Endothelial cell of umbilical vein (primary cell): ENCODE measurements at regions not wholly inside any gene's neighbourhood (a gene's known extent, or its start where the extent isn't known, plus 50 kb on each side); places are given as distances from the start of the nearest gene placed in this dataset.

Source experiments
- BruUV-seq: library from RNA; stranded (reverse); fragments of 400-500 nt; replicated peaks from 2 replicates; lab custom pipeline; 2021; lab: Mats Ljungman, UMichigan
- CTCF ChIA-PET: fragments of 300-600, 350-600 bp; sonication (Branson Sonifier 250); formaldehyde crosslinking; loops from one replicate; lab custom pipeline; 2021; ENCODE audit warnings: antibody characterized with exemption, inconsistent platforms; lab: Charles Lee
- POLR2A ChIA-PET: fragments of 300-600, 350-600 bp; sonication (Branson Sonifier 250); formaldehyde crosslinking; loops from one replicate; lab custom pipeline; 2021; ENCODE audit warnings: antibody characterized with exemption, inconsistent platforms; lab: Charles Lee
- DNase-seq: peaks from one replicate; pipeline ENCODE4 v3.0.0-alpha.2; 2011; ENCODE audit warnings: low read depth, low spot score
- FAIRE-seq: peaks from 2 replicates; lab custom pipeline; 2011; peaks lifted over from hg19 to GRCh38; lab: Jason Lieb, UNC
- H2AFZ ChIP-seq: 2 replicates; pipeline ENCODE4 v1.6.0; 2012; ENCODE audit warnings: low read depth, low read length, control low read depth, inconsistent platforms
- H3K27ac ChIP-seq: 2 replicates; pipeline ENCODE4 v1.5.1; 2011; ENCODE audit warnings: low read depth, mild to moderate bottlenecking, control low read depth, low read length, moderate library complexity; ENCODE audit not compliant: insufficient read depth
- H3K27me3 ChIP-seq, 2 experiments: 2 replicates each; pipeline versions ENCODE4 v1.6.0 to v1.6.1; 2011; ENCODE audit warnings: low read length in 2 of 2, mixed read lengths in 1 of 2; ENCODE audit not compliant: control insufficient read depth in 2 of 2, insufficient read depth in 2 of 2
- H3K36me3 ChIP-seq, 2 experiments: 2 replicates in 1 of 2; 3 replicates in 1 of 2; pipeline ENCODE4 v1.5.1; 2011; ENCODE audit warnings: low read length in 2 of 2, mild to moderate bottlenecking in 1 of 2, moderate library complexity in 1 of 2; ENCODE audit not compliant: control insufficient read depth in 2 of 2, insufficient read depth in 2 of 2; ENCODE audit errors: extremely low read depth in 1 of 2
- H3K4me1 ChIP-seq: 3 replicates; pipeline ENCODE4 v1.5.1; 2011; ENCODE audit warnings: mild to moderate bottlenecking, low read length; ENCODE audit not compliant: control insufficient read depth, insufficient read depth; ENCODE audit errors: extremely low read depth
- H3K4me2 ChIP-seq: 2 replicates; pipeline ENCODE4 v1.6.1; 2011; ENCODE audit warnings: low read length, control low read depth, mixed read lengths; ENCODE audit not compliant: insufficient read depth
- H3K4me3 ChIP-seq, 3 experiments: fragments of 200-600 bp in 1 of 3; sonication (generic), shearing (Covaris generic) in 1 of 3; replicated peaks in 1 of 3; 2 replicates each; pipeline ENCODE4 v1.5.1; 2011 to 2016; ENCODE audit warnings: control low read depth in 3 of 3, low read length in 3 of 3, mild to moderate bottlenecking in 2 of 3, inconsistent platforms in 1 of 3, low read depth in 1 of 3, moderate library complexity in 1 of 3; ENCODE audit not compliant: insufficient read depth in 1 of 3
- H3K79me2 ChIP-seq: 2 replicates; pipeline ENCODE4 v1.6.0; 2012; ENCODE audit warnings: low read length, inconsistent platforms; ENCODE audit not compliant: control insufficient read depth, insufficient read depth
- H3K9ac ChIP-seq: replicated peaks from 2 replicates; pipeline ENCODE3; 2011; ENCODE audit warnings: low read length, control low read depth; ENCODE audit not compliant: insufficient read depth; ENCODE audit errors: extremely low read depth
- H3K9me1 ChIP-seq: replicated peaks from 3 replicates; pipeline ENCODE4 v1.6.0; 2011; ENCODE audit warnings: mild to moderate bottlenecking, low read length; ENCODE audit not compliant: control insufficient read depth, insufficient read depth; ENCODE audit errors: extremely low read depth
- H3K9me3 ChIP-seq: replicated peaks from 2 replicates; pipeline ENCODE4 v1.5.1; 2012; ENCODE audit warnings: low read length, inconsistent platforms; ENCODE audit not compliant: control insufficient read depth, insufficient read depth
- H4K20me1 ChIP-seq: replicated peaks from 2 replicates; pipeline ENCODE3; 2011; ENCODE audit warnings: mild to moderate bottlenecking, low read length; ENCODE audit not compliant: control insufficient read depth, insufficient read depth; ENCODE audit errors: extremely low read depth
- CTCF ChIP-seq, 2 donors: IDR thresholded peaks; 1 replicate in 1 of 2; 2 replicates in 1 of 2; pipeline ENCODE4 v1.5.1; 2011; ENCODE audit warnings: low read length in 2 of 2, mild to moderate bottlenecking in 2 of 2, moderate library complexity in 2 of 2, control low read depth in 1 of 2, inconsistent platforms in 1 of 2, low read depth in 1 of 2; ENCODE audit not compliant: insufficient read depth in 1 of 2; ENCODE audit errors: extremely low read depth in 1 of 2
- EZH2 ChIP-seq: IDR thresholded peaks from 2 replicates; pipeline ENCODE4 v1.6.1; 2012; ENCODE audit warnings: borderline replicate concordance, low read depth, mild to moderate bottlenecking, moderate library complexity, low read length, inconsistent platforms; ENCODE audit not compliant: severe bottlenecking
- FOS ChIP-seq: IDR thresholded peaks from 2 replicates; pipeline ENCODE4 v1.6.1; 2011; ENCODE audit warnings: mild to moderate bottlenecking, low read length, moderate library complexity, borderline replicate concordance; ENCODE audit not compliant: insufficient read depth
- GATA2 ChIP-seq: IDR thresholded peaks from 2 replicates; pipeline ENCODE4 v1.7.0; 2011; ENCODE audit warnings: low read depth, mild to moderate bottlenecking, moderate library complexity, mixed read lengths, low read length; ENCODE audit not compliant: insufficient read length, insufficient read depth
- JUN ChIP-seq: IDR thresholded peaks from 2 replicates; pipeline ENCODE4 v1.6.1; 2011; ENCODE audit warnings: borderline replicate concordance, low read depth; ENCODE audit not compliant: insufficient read length, insufficient read depth
- MAX ChIP-seq: IDR thresholded peaks from 2 replicates; pipeline ENCODE4 v1.6.1; 2011; ENCODE audit not compliant: insufficient read depth, insufficient read length
- MYC ChIP-seq: IDR thresholded peaks from one replicate; pipeline ENCODE4 v1.6.1; 2011; ENCODE audit warnings: mild to moderate bottlenecking, low read depth, low read length
- POLR2A ChIP-seq: IDR thresholded peaks from 2 replicates; pipeline ENCODE4 v1.6.1; 2012; ENCODE audit warnings: low read depth, mild to moderate bottlenecking, control low read depth, low read length
- POLR2AphosphoS5 ChIP-seq: IDR thresholded peaks from 2 replicates; pipeline ENCODE4 v1.6.1; 2012; ENCODE audit warnings: low read depth, mild to moderate bottlenecking, control low read depth, low read length, moderate library complexity; ENCODE audit not compliant: insufficient read depth
- dilution Hi-C: fragments of 300-500 bp; cut with MboI; formaldehyde crosslinking; loops from one replicate; pipeline ENCODE4 v1.15.0; 2019; ENCODE audit warnings: low sequenced_read_pairs; ENCODE audit not compliant: extremely low pct_ligation_motif_present
- intact Hi-C: fragments of 100-400 bp; cut with micrococcal nuclease; formaldehyde crosslinking; loops from one replicate; pipeline ENCODE4 v1.10.0; 2022

GRCh38 chr14:76313852-76314251 lies 62.1 kb upstream of the ESRRB start:
- FAIRE-seq, result no peak
- BruUV-seq, result no TSS peak
- dilution Hi-C loops, result no loop called here

More at GRCh38 chr14:76313852-76314251, 62.1 kb upstream of the ESRRB start:
- no peak overlapping the region for H3K27ac ChIP-seq
- H4K20me1 ChIP-seq, result no peaks in the 10 kb centered on the region
- H3K79me2 ChIP-seq, result no peaks in the 10 kb centered on the region
- no peak overlapping the region for H2AFZ ChIP-seq
- TF ChIP-seq FOS, result no peak
- no peak for TF ChIP-seq POLR2AphosphoS5
- TF ChIP-seq POLR2A, result no peak
- TF ChIP-seq CTCF (IDR thresholded peaks at IDR 0.05; ENCODE audit: extremely low read depth in 1 of 2, insufficient read depth in 1 of 2, low read depth in 1 of 2, low read length in 2 of 2), result no peak
- TF ChIP-seq GATA2, result no peak
- no peak for TF ChIP-seq MAX
- no peak for TF ChIP-seq JUN
- TF ChIP-seq EZH2, result no peak
- no peak for TF ChIP-seq MYC
- peaks cover 41 to 56% of the 10 kb centered on the region in 2 experiments for H3K27me3 ChIP-seq
- intact Hi-C loops, result no loop called here
- H3K9ac ChIP-seq, result no peak overlapping the region
- H3K9me1 ChIP-seq, result no peaks in the 10 kb centered on the region
- no peaks in the 10 kb centered on the region for H3K36me3 ChIP-seq
- H3K4me2 ChIP-seq, result no peak overlapping the region
- ChIA-PET CTCF (no interaction called here), POLR2A (no interaction called here)
- H3K9me3 ChIP-seq, result no peaks in the 10 kb centered on the region
- no peak overlapping the region for H3K4me3 ChIP-seq
- no peak for DNase-seq
- H3K4me1 ChIP-seq, result no peaks in the 10 kb centered on the region
